DOHH2 (cell line): ENCODE measurements at regions not wholly inside any gene's neighbourhood (a gene's known extent, or its start where the extent isn't known, plus 50 kb on each side); places are given as distances from the start of the nearest gene placed in this dataset.

Experiments
- EZH2phosphoT487 ChIP-seq: fragments of 200-600 bp; sonication (generic); IDR thresholded peaks from 2 replicates; pipeline ENCODE4 v1.6.1; 2017; ENCODE audit warnings: borderline replicate concordance, mild to moderate bottlenecking, antibody characterized with exemption, low read length, moderate library complexity, mixed read lengths
- TF ChIP-seq, protein P1 (sequence below): fragments of 200-600 bp; sonication (generic); IDR thresholded peaks from one replicate; pipeline ENCODE4 v1.5.1; 2014; ENCODE audit warnings: antibody characterized with exemption, mild to moderate bottlenecking, low read depth, low read length; ENCODE audit not compliant: poor library complexity, severe bottlenecking

DNA sequence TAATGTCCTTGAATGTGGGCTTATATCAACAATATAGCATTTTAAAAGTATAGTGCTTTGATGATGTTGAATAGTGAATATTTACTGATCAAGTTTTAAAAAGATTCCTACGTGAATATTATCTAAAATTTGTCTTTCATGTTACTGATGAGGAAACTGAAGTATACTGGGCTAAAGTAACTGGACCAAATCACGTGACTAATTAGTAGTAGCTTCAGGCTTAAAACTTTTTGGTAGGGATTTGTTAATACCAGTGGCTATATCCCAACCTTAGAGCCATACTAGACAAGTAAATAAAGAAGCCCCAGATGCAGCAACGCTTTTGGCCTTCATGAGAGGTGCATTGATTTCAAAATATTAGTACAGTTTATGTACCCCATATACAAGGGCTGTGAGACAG lies 152.1 kb upstream of the EDIL3 start:
- TF ChIP-seq, protein P1, sequence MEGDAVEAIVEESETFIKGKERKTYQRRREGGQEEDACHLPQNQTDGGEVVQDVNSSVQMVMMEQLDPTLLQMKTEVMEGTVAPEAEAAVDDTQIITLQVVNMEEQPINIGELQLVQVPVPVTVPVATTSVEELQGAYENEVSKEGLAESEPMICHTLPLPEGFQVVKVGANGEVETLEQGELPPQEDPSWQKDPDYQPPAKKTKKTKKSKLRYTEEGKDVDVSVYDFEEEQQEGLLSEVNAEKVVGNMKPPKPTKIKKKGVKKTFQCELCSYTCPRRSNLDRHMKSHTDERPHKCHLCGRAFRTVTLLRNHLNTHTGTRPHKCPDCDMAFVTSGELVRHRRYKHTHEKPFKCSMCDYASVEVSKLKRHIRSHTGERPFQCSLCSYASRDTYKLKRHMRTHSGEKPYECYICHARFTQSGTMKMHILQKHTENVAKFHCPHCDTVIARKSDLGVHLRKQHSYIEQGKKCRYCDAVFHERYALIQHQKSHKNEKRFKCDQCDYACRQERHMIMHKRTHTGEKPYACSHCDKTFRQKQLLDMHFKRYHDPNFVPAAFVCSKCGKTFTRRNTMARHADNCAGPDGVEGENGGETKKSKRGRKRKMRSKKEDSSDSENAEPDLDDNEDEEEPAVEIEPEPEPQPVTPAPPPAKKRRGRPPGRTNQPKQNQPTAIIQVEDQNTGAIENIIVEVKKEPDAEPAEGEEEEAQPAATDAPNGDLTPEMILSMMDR, result no peak
- TF ChIP-seq EZH2phosphoT487, result no peak
